ENCODE measurements at regions not wholly inside any gene's neighbourhood (a gene's known extent, or its start where the extent isn't known, plus 50 kb on each side); places are given as distances from the start of the nearest gene placed in this dataset.

DNA sequence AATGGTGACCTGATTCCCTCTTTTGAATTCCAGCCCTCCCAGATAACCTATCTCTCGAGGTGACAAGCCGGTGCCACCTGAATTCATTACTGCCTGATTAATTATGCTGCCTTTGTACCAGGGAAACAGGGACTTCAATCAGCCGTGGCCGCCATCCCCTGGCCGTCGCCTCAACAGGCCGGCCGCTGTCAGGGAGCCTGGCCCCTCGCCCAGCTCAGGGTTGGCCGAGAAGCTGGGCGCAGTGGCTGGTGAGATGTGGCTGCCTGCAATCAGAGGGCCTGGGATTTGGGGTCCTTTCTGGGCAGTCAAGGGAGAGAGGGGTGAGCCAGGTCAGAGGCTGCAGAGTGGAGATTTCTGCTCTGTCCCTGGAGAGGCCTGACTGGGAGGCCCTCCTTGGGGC, 91.2 kb downstream of the KCTD15 start:
- DNase-seq (ENCODE audit: low read depth, low spot score): no peak
- TF ChIP-seq ZNF274 (IDR thresholded peaks at IDR 0.05; ENCODE audit: low read depth, low read length): no peak
- no peak for TF ChIP-seq SUZ12 (IDR thresholded peaks at IDR 0.05; ENCODE audit: extremely low read depth, insufficient read depth, insufficient read length)
- TF ChIP-seq YY1 (IDR thresholded peaks at IDR 0.05; ENCODE audit: insufficient read depth, insufficient read length): no peak
- Histone ChIP-seq H3K9ac (ENCODE audit: insufficient read length, low read depth) (no peak overlapping the region), H3K9me3 (ENCODE audit: insufficient read depth, low read length) (no peaks in the 10 kb centered on the region), H3K27me3 (ENCODE audit: insufficient read depth, insufficient read length) (no peaks in the 10 kb centered on the region), H3K4me1 (ENCODE audit: insufficient read depth, insufficient read length) (peaks cover 4% of the 10 kb centered on the region), H3K36me3 (ENCODE audit: insufficient read depth, insufficient read length, low read length) (no peaks in the 10 kb centered on the region), H3K4me3 (ENCODE audit: insufficient read length, low read depth) (no peak overlapping the region)

DNA sequence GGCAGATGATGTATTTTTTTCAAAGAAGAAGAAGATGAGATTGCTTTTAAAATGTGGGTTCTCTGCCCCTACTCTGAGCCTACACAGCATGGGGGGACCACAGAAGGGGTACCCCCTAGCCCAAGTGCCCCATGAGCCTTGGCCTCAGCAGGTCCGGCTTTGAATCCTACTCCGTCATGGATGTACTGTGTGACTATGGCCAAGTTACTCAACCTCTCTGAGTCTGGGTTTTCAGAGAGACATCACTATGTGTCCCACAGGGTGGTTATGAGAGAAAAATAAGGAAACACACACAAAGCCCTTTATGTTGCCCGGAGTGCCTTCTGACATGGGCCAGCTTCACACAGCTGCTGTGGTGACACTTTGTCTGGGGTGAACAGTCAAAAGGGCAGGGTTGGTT, 92.0 kb downstream of the KCTD15 start:
- no peak for DNase-seq (ENCODE audit: low read depth, low spot score)
- Histone ChIP-seq H3K27me3 (ENCODE audit: insufficient read depth, insufficient read length) (no peaks in the 10 kb centered on the region), H3K9ac (ENCODE audit: insufficient read length, low read depth) (no peak overlapping the region), H3K4me3 (ENCODE audit: insufficient read length, low read depth) (no peak overlapping the region), H3K36me3 (ENCODE audit: insufficient read depth, insufficient read length, low read length) (no peaks in the 10 kb centered on the region), H3K9me3 (ENCODE audit: insufficient read depth, low read length) (no peaks in the 10 kb centered on the region), H3K4me1 (ENCODE audit: insufficient read depth, insufficient read length) (peaks cover 2% of the 10 kb centered on the region)
- TF ChIP-seq YY1 (IDR thresholded peaks at IDR 0.05; ENCODE audit: insufficient read depth, insufficient read length): no peak
- no peak for TF ChIP-seq ZNF274 (IDR thresholded peaks at IDR 0.05; ENCODE audit: low read depth, low read length)

GRCh38 chr19:33890569-33890968, 93.9 kb downstream of the KCTD15 start:
- TF ChIP-seq ZNF274 (IDR thresholded peaks at IDR 0.05; ENCODE audit: low read depth, low read length) (no peak), SUZ12 (IDR thresholded peaks at IDR 0.05; ENCODE audit: extremely low read depth, insufficient read depth, insufficient read length) (no peak), YY1 (IDR thresholded peaks at IDR 0.05; ENCODE audit: insufficient read depth, insufficient read length) (no peak)
- H3K27me3 ChIP-seq (ENCODE audit: insufficient read depth, insufficient read length): peaks cover 3% of the 10 kb centered on the region
- H3K4me1 ChIP-seq (ENCODE audit: insufficient read depth, insufficient read length): no peaks in the 10 kb centered on the region
- H3K9me3 ChIP-seq (ENCODE audit: insufficient read depth, low read length): no peaks in the 10 kb centered on the region
- no peak overlapping the region for H3K9ac ChIP-seq (ENCODE audit: insufficient read length, low read depth)
- H3K36me3 ChIP-seq (ENCODE audit: insufficient read depth, insufficient read length, low read length): no peaks in the 10 kb centered on the region
- DNase-seq (ENCODE audit: low read depth, low spot score): no peak
- no peak overlapping the region for H3K4me3 ChIP-seq (ENCODE audit: insufficient read length, low read depth)

DNA sequence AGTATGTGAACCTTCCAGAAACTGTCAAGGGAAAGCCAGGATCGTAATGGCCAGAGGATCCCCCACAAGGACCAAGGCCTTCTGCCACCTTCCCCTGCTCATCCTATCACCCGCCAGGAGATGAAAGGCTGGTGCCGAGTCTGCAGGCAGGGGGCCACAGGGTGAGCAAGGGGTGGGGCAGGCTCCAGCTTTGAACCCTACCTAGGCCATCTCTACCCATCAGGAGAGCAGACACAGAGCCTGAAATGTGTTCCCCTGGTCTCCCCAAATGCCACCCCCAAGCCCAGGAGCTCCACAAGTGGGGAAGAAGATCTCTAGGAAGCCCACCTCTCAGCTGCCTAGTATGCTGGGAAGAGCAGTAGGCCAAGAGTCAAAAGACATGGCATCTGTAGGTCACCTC, 95.1 kb downstream of the KCTD15 start:
- Histone ChIP-seq H3K9ac (ENCODE audit: insufficient read length, low read depth) (no peak overlapping the region), H3K9me3 (ENCODE audit: insufficient read depth, low read length) (no peaks in the 10 kb centered on the region), H3K27me3 (ENCODE audit: insufficient read depth, insufficient read length) (peaks cover 3% of the 10 kb centered on the region), H3K4me1 (ENCODE audit: insufficient read depth, insufficient read length) (no peaks in the 10 kb centered on the region), H3K4me3 (ENCODE audit: insufficient read length, low read depth) (no peak overlapping the region), H3K36me3 (ENCODE audit: insufficient read depth, insufficient read length, low read length) (no peaks in the 10 kb centered on the region)
- TF ChIP-seq YY1 (IDR thresholded peaks at IDR 0.05; ENCODE audit: insufficient read depth, insufficient read length): no peak
- no peak for TF ChIP-seq SUZ12 (IDR thresholded peaks at IDR 0.05; ENCODE audit: extremely low read depth, insufficient read depth, insufficient read length)
- TF ChIP-seq ZNF274 (IDR thresholded peaks at IDR 0.05; ENCODE audit: low read depth, low read length): no peak
- no peak for DNase-seq (ENCODE audit: low read depth, low spot score)

GRCh38 chr19:33894787-33895186, 98.1 kb downstream of the KCTD15 start:
- peaks cover 3% of the 10 kb centered on the region for H3K27me3 ChIP-seq (ENCODE audit: insufficient read depth, insufficient read length)
- no peak for DNase-seq (ENCODE audit: low read depth, low spot score)
- TF ChIP-seq ZNF274 (IDR thresholded peaks at IDR 0.05; ENCODE audit: low read depth, low read length) (no peak), YY1 (IDR thresholded peaks at IDR 0.05; ENCODE audit: insufficient read depth, insufficient read length) (no peak)
- H3K36me3 ChIP-seq (ENCODE audit: insufficient read depth, insufficient read length, low read length): no peaks in the 10 kb centered on the region
- no peak overlapping the region for H3K9ac ChIP-seq (ENCODE audit: insufficient read length, low read depth)
- H3K4me1 ChIP-seq (ENCODE audit: insufficient read depth, insufficient read length): no peaks in the 10 kb centered on the region
- H3K4me3 ChIP-seq (ENCODE audit: insufficient read length, low read depth): no peak overlapping the region
- peaks cover 24% of the 10 kb centered on the region for H3K9me3 ChIP-seq (ENCODE audit: insufficient read depth, low read length)

DNA sequence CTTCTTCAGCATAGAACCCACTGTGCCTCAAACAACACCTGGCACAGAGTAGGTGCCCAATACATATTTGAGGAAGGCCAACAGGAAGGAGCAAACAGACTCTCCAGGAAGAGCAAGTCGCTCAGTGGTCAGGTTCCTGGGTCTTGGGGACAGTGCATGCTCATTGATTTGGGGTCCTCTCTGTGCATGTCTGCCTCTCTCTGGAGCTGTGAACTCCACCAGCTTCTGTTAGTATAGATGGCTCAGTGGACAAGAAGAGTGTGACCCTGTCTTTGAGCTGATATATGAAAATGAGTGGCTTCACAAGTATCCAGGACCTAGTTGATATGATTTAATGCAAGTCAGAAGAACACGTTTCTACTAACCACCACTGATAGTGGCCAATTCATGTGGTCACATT, 98.7 kb downstream of the KCTD15 start:
- Histone ChIP-seq H3K4me3 (ENCODE audit: insufficient read length, low read depth) (no peak overlapping the region), H3K4me1 (ENCODE audit: insufficient read depth, insufficient read length) (no peaks in the 10 kb centered on the region), H3K9ac (ENCODE audit: insufficient read length, low read depth) (no peak overlapping the region), H3K36me3 (ENCODE audit: insufficient read depth, insufficient read length, low read length) (no peaks in the 10 kb centered on the region), H3K9me3 (ENCODE audit: insufficient read depth, low read length) (peaks cover 24% of the 10 kb centered on the region), H3K27me3 (ENCODE audit: insufficient read depth, insufficient read length) (peaks cover 3% of the 10 kb centered on the region)
- TF ChIP-seq ZNF274 (IDR thresholded peaks at IDR 0.05; ENCODE audit: low read depth, low read length): no peak
- no peak for TF ChIP-seq YY1 (IDR thresholded peaks at IDR 0.05; ENCODE audit: insufficient read depth, insufficient read length)
- TF ChIP-seq SUZ12 (IDR thresholded peaks at IDR 0.05; ENCODE audit: extremely low read depth, insufficient read depth, insufficient read length): no peak
- no peak for DNase-seq (ENCODE audit: low read depth, low spot score)

GRCh38 chr19:33898062-33898677, 101.5 kb downstream of the KCTD15 start:
- Histone ChIP-seq H3K9me3 (ENCODE audit: insufficient read depth, low read length) (peaks cover 24% of the 10 kb centered on the region), H3K4me3 (ENCODE audit: insufficient read length, low read depth) (no peak overlapping the region), H3K36me3 (ENCODE audit: insufficient read depth, insufficient read length, low read length) (no peaks in the 10 kb centered on the region), H3K9ac (ENCODE audit: insufficient read length, low read depth) (no peak overlapping the region), H3K27me3 (ENCODE audit: insufficient read depth, insufficient read length) (peaks cover 3% of the 10 kb centered on the region), H3K4me1 (ENCODE audit: insufficient read depth, insufficient read length) (no peaks in the 10 kb centered on the region)
- no peak for DNase-seq (ENCODE audit: low read depth, low spot score)
- TF ChIP-seq YY1 (IDR thresholded peaks at IDR 0.05; ENCODE audit: insufficient read depth, insufficient read length): no peak
- TF ChIP-seq SUZ12 (IDR thresholded peaks at IDR 0.05; ENCODE audit: extremely low read depth, insufficient read depth, insufficient read length): no peak
- TF ChIP-seq ZNF274 (IDR thresholded peaks at IDR 0.05; ENCODE audit: low read depth, low read length): no peak
